Stimulated activated CD4-positive, alpha-beta T cell treated with anti-CD3 and anti-CD28 coated beads, Interleukin-1b, Interleukin-23, amount 100 ng/mL, for 1 hour (primary cell): ENCODE measurements at regions not wholly inside any gene's neighbourhood (a gene's known extent, or its start where the extent isn't known, plus 50 kb on each side); places are given as distances from the start of the nearest gene placed in this dataset.
"Not testable (repeated sequence)": the region's sequence is repeated elsewhere in the genome, so short reads cannot be mapped to it uniquely, and the experiment has no call there.

Experiments
- DNase-seq, 2 donors: peaks; one replicate each; pipeline ENCODE4 v3.0.0-alpha.2; 2020; ENCODE audit warnings: low read depth in 2 of 2

GRCh38 chrY:7588176-7588575, 676.6 kb upstream of the AMELY start:
- not testable (repeated sequence) for DNase-seq

DNA sequence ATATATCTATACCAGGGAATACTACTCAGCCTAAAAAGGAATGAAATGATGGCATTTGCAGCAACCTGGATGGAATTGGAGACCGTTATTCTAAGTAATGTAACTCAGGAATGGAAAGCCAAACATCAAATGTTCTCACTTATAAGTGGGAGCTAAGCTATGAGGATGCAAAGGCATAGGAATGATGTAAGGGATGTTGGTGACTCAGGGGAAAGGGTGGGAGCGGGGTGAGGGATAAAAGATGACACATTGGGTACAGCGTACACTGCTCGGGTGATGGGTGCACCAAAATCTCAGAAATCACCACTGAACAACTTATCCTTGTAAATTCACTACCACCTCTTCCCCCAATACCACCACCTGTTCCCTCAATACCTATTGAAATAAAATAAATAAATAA, 651.0 kb upstream of the AMELY start:
- DNase-seq, result no peak

DNA sequence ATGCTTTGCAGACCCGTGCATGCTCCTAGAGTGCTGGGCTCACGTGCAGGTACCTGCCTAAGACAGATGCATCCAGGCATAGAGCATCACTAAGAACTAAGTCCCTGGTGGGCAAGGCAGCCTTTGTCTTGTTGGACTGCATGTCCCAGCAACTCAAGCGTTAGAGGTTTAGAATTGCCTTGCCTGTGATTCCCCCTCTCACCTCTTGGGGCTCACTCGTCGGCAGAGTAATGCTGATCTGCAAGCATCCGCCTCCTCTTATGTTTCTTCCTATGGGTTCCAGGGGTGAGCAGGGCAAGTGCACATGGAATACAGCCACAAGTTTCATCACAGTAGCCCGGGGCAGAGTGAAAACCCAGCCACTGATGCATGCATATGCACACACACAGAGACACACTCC, 646.1 kb upstream of the AMELY start:
- no peak for DNase-seq

DNA sequence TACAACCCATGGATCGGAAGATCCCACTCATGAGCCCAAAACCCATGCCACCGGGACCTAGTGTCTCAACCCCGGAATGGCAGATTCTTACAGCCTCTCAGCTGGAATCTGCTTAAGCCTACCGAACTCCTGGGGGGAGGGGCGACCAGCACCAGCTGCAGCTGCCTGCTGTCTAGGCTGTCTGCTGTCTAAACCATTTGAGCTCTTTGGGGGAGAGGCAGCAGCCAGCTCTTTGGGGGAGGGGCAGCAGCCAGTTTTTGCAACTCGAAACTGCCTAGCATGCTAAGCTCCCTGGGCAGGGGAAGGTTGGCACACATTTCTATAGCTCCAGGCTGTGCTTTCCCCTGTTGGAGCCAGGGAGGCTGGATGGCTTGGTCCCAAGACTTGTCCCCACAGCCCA, 643.5 kb upstream of the AMELY start:
- DNase-seq, result no peak

DNA sequence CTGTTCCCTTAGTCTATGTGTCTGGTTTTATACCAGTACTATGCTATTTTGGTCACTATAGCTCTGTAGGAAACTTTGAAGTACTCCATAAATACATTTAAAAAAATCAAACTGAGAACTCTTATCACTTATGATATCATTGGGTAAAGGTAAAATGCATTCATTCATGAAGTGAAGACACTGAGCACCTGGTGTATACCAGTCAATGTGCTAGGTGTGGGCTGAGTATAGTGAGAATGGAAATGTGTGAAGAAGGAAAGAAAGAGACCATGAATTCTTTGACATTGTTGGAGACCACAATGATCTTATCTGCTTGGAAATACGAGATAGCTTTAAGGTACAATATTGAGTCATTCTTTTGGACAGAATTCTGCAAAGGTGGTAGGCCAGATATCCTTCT, 633.5 kb upstream of the AMELY start:
- DNase-seq, result no peak

DNA sequence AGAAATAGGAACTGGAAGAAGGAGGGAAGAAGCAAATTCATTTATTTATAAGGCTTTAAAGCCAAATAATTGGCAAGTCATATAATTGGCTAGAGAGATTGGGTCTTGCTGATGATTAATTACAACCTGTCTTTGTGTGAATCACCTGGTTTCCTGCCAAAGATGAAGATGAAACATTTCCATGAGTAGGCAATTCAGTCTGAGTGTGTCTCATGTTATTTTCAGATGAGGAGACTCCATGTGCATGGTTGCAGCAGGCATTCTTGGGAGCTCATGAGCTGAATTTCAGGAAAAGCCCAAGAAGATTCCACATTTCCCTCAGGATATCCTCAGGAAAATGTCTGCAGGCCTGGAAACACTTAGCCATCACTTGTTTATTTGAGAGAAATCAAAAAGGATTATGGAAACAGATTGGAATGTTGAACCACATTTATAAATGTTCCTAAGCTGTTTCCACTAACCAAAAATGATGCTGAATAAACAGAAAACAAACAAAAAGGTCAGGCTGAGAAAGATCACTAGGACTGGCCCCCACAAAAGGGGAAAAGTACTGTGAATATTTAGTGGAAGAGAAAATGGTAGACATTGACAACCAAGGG, 632.7 kb upstream of the AMELY start:
- no peak for DNase-seq

- no peak for DNase-seq
Measured at GRCh38 chrY:7543506-7543905, 632.0 kb upstream of the AMELY start.

DNA sequence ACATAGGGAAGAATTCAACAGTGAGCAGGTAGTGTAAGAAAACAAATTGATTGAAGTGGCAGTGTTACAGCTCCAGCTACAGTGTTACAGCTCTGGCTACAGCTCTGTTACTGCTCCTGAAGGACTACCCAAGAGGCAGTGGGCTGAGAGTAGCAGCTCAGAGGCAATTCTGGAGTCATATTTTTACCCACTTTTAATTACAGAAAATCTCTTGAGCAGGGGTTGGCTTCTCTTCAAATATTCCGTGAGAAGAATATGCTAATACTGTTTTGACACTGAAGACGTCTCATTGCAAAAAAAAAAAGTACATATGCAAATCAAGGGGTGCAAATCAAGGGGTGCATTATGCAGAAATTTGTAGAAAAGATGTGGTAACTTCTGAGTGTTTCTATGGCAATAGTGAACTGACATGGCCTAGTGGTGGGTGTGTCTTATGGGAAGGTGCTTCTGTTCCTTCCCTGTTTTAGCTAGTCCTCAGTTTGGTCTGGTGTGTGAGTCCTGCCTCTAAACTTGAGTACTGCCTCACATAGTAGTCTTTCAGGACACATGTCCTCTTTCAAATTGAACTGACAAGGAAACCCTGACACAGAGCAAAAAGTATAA, 630.8 kb upstream of the AMELY start:
- DNase-seq, result no peak

- DNase-seq, result no peak
Measured at GRCh38 chrY:7529396-7529795, 617.8 kb upstream of the AMELY start.

DNA sequence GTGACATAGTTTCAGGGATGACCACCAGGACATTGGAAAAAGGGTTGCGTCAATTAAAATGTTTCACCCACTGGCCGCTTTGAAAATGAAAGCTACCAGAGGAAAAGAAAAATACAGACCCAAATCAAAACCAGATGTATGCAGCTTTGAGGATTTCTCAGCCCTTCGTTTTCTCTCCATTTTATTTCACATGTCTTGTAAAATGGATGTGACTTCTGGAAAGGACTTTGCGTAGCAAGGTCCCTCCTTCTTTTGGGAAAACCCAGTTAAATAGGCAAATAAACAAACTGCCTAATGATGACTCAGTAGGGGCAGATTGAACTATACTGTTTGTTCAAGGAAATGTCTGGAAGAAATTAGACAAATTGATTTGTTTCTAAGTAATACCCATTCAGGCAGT, 616.0 kb upstream of the AMELY start:
- DNase-seq, result not testable (repeated sequence)

GRCh38 chrY:7518387-7518786, 606.8 kb upstream of the AMELY start:
- DNase-seq, result no peak

DNA sequence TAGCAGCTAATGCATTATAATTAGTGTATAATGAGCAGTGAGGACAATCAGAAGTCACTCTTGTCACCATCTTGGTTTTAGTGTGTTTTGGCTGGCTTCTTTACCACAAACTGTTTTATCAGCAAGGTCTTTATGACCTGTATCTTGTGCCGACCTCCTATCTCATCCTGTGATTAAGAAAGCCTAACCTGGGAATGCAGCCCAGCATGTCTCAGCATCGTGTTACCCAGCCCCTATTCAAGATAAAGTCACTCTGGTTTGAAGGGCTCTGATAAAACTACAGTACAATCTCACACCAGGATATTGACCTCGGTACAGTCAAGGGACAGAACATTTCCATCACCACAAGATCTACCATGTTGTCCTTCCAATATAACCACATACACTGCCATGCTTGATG, 604.7 kb upstream of the AMELY start:
- DNase-seq, result no peak

GRCh38 chrY:7515812-7516211, 604.3 kb upstream of the AMELY start:
- no peak for DNase-seq

- no peak for DNase-seq
Measured at GRCh38 chrY:7502896-7503295, 591.3 kb upstream of the AMELY start.

- DNase-seq, result no peak
Measured at GRCh38 chrY:7501236-7501635, 589.7 kb upstream of the AMELY start.

DNA sequence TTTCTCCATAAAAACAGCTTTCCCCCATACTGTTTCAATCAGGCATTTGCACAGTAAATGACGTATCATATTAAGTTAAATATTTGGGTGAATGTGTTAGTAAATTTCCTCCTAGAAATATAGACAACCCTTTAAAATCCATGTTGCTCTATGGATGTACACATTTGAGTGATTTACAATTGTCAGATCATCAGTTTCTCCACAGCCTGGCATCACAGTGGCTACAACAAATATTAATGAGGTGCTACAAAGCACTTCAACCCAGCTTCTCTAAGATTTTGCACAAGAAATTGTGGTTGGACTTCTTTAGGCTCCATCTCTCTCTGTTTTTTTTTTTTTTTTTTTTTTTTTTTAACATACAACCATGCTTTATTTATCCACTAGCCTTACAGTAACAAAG, 584.4 kb upstream of the AMELY start:
- DNase-seq, result no peak

DNA sequence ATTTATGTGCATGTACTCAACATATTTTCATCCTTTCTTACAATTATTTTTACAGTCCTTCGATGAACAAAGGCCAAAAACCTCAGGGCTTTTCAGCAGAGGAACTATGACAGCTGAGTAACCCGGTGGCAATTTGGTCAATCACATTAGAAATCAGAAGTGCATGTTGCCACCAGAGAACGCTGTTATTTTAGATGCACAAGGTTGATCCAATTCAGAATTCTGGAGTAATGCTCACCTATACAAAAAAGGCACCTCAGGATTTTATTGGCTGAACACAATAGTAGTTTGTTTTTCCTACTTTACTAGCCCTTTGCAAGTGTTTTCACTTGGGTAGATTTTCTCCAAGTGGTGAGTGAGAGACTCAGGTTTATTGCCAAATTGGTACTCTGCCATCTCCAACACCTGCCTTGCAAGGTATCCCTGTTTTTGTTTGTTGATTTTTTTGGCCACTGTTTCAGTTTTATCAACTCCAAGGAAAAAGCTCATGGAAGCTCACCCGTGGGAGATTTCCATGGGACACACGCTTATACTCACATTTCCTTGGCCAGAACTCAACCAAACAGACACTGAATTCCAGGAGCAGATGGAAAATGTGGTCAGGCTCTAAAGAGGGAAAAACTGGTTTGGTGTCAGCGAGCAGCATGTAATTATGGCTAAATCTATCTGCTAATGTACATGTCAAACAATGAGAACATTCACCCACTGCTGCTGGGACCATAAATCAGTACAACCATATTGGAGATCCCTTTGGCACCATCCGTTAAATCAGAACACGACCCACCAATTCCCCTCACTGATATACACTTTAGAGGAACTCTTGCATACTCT, 573.1 kb upstream of the AMELY start:
- not testable (repeated sequence) for DNase-seq

DNA sequence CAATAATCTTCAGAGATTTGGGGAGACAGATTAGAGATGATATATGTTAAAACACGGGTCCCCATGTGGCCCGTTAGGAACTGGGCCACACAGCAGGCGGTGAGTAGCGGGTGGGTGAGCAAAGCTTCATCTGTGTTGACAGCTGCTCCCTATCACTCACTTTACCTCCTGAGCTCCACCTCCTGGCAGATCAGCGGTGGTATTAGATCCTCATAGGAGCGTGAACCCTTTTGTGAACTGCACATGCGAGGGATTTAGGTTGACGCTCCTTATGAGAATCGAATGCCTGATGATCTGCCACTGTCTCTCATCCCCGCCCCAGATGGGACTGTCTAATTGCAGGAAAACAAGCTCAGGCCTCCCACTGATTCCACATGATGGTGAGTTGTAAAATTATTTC, 560.4 kb upstream of the AMELY start:
- DNase-seq, result no peak

DNA sequence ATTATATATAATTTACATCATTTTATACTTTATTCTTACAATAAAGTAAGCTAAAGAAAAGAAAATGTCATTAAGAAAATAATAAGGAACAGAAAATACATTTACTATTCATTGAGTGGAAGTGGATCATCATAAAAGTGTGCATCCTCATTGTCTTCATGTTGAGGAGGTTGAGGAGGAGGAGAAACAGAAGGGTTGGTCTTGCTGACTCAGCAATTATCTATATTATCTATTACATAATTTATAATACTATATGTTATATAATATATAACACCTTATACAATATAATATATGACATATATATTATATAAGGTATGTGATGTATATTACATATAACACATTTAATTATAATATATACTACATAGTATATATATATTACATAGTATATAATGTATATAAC, 558.5 kb upstream of the AMELY start:
- DNase-seq, result no peak

- DNase-seq, result no peak
Measured at GRCh38 chrY:7468951-7469745, 557.6 kb upstream of the AMELY start.

- DNase-seq, result no peak
Measured at GRCh38 chrY:7467796-7468520, 556.4 kb upstream of the AMELY start.

- DNase-seq, result no peak
Measured at GRCh38 chrY:7465185-7465621, 553.7 kb upstream of the AMELY start.
